ENCODE measurements at regions not wholly inside any gene's neighbourhood (a gene's known extent, or its start where the extent isn't known, plus 50 kb on each side); places are given as distances from the start of the nearest gene placed in this dataset.

DNA sequence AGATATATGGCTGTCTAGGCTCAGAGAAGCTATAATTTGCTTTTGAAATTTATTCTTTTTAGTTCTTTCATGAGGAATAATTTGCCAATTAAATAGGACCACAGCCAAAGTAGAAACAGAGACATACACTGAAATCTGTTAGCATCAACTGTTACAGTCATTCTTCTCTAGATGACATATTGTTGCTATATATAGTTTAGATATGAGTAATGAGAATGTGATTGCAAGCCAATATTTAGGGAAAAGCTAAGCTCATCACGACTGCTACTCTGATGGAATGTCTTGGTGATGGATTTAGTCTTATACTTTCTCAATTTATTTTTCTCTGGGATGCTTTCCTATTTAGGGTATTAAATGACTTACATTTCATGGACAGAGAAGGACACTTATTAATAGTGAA is 259.1 kb downstream of the LNPK start:
- no peak overlapping the region for H3K9ac ChIP-seq (replicated peaks; ENCODE audit: extremely low read depth, insufficient read depth, low read length)
- no peaks in the 10 kb centered on the region for H3K9me1 ChIP-seq (replicated peaks; ENCODE audit: control insufficient read depth, extremely low read depth, insufficient read depth, low read length)
- H3K36me3 ChIP-seq (ENCODE audit: control insufficient read depth in 2 of 2, extremely low read depth in 1 of 2, insufficient read depth in 2 of 2, low read length in 2 of 2) = no peaks in the 10 kb centered on the region
- no peak overlapping the region for H3K4me3 ChIP-seq (replicated peaks in 1 of 3; ENCODE audit: insufficient read depth in 1 of 3, low read depth in 1 of 3, low read length in 3 of 3)
- no TSS peak for BruUV-seq (replicated peaks)
- no peak overlapping the region for H3K27ac ChIP-seq (ENCODE audit: insufficient read depth, low read depth, low read length)
- H4K20me1 ChIP-seq (replicated peaks; ENCODE audit: control insufficient read depth, extremely low read depth, insufficient read depth, low read length) = no peaks in the 10 kb centered on the region
- H3K9me3 ChIP-seq (replicated peaks; ENCODE audit: control insufficient read depth, insufficient read depth, low read length) = no peaks in the 10 kb centered on the region
- intact Hi-C loops (cut with micrococcal nuclease) (no loop called here), dilution Hi-C loops (cut with MboI; ENCODE audit: extremely low pct_ligation_motif_present, low sequenced_read_pairs) (no loop called here)
- H3K27me3 ChIP-seq (ENCODE audit: control insufficient read depth in 2 of 2, insufficient read depth in 2 of 2, low read length in 2 of 2) = no peaks in the 10 kb centered on the region
- TF ChIP-seq, protein P1, sequence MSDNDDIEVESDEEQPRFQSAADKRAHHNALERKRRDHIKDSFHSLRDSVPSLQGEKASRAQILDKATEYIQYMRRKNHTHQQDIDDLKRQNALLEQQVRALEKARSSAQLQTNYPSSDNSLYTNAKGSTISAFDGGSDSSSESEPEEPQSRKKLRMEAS (IDR thresholded peaks at IDR 0.05; ENCODE audit: insufficient read depth, insufficient read length) = no peak
- TF ChIP-seq POLR2AphosphoS5 (IDR thresholded peaks at IDR 0.05; ENCODE audit: insufficient read depth, low read depth, low read length) (no peak), EZH2 (IDR thresholded peaks at IDR 0.05; ENCODE audit: borderline replicate concordance, low read depth, low read length, severe bottlenecking) (no peak), MYC (IDR thresholded peaks at IDR 0.05; ENCODE audit: low read depth, low read length) (no peak), GATA2 (IDR thresholded peaks at IDR 0.05; ENCODE audit: insufficient read depth, insufficient read length, low read depth, low read length) (no peak)
- TF ChIP-seq, protein P2, sequence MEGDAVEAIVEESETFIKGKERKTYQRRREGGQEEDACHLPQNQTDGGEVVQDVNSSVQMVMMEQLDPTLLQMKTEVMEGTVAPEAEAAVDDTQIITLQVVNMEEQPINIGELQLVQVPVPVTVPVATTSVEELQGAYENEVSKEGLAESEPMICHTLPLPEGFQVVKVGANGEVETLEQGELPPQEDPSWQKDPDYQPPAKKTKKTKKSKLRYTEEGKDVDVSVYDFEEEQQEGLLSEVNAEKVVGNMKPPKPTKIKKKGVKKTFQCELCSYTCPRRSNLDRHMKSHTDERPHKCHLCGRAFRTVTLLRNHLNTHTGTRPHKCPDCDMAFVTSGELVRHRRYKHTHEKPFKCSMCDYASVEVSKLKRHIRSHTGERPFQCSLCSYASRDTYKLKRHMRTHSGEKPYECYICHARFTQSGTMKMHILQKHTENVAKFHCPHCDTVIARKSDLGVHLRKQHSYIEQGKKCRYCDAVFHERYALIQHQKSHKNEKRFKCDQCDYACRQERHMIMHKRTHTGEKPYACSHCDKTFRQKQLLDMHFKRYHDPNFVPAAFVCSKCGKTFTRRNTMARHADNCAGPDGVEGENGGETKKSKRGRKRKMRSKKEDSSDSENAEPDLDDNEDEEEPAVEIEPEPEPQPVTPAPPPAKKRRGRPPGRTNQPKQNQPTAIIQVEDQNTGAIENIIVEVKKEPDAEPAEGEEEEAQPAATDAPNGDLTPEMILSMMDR (IDR thresholded peaks at IDR 0.05; ENCODE audit: extremely low read depth in 1 of 2, insufficient read depth in 1 of 2, low read depth in 1 of 2, low read length in 2 of 2) = no peak
- no peaks in the 10 kb centered on the region for H3K4me1 ChIP-seq (ENCODE audit: control insufficient read depth, extremely low read depth, insufficient read depth, low read length)
- H3K79me2 ChIP-seq (ENCODE audit: control insufficient read depth, insufficient read depth, low read length) = no peaks in the 10 kb centered on the region
- ChIA-PET POLR2A (no interaction called here), CTCF (interaction anchor here (1.2 kb wide), 1 partner anchor 8 kb away, joined by 3 read pairs; no protein-coding TSS in a partner anchor)
- DNase-seq (ENCODE audit: low read depth, low spot score) (no peak), FAIRE-seq (no peak)
- no peak overlapping the region for H3K4me2 ChIP-seq (ENCODE audit: insufficient read depth, low read length)
- no peak overlapping the region for H2AFZ ChIP-seq (ENCODE audit: low read depth, low read length)

Measured in endothelial cell of umbilical vein (primary cell).